GM12865 (cell line): ENCODE measurements at regions not wholly inside any gene's neighbourhood (a gene's known extent, or its start where the extent isn't known, plus 50 kb on each side); places are given as distances from the start of the nearest gene placed in this dataset.

ENCODE experiments used
- DNase-seq: peaks from one replicate; pipeline ENCODE4 v3.0.0; 2010; ENCODE audit warnings: low read depth
- H3K4me3 ChIP-seq: 2 replicates; pipeline ENCODE4 v1.5.1; 2011; ENCODE audit warnings: mild to moderate bottlenecking, low read depth, low read length, control low read depth
- CTCF ChIP-seq: IDR thresholded peaks from 2 replicates; pipeline ENCODE4 v1.5.1; 2011; ENCODE audit warnings: low read length, control low read depth, low read depth, inconsistent platforms; ENCODE audit not compliant: insufficient read depth; ENCODE audit errors: missing control alignments

GRCh38 chr15:67981848-67982247 lies 72.3 kb upstream of the PIAS1 start:
- DNase-seq: no peak
- no peak for TF ChIP-seq CTCF
- H3K4me3 ChIP-seq: no peak overlapping the region

GRCh38 chr15:67991706-67992105 lies 62.4 kb upstream of the PIAS1 start:
- no peak overlapping the region for H3K4me3 ChIP-seq
- DNase-seq: no peak
- TF ChIP-seq CTCF: no peak

- no peak overlapping the region for H3K4me3 ChIP-seq
- TF ChIP-seq CTCF: no peak
- DNase-seq: no peak
Observed at GRCh38 chr15:67992411-67992810, 61.7 kb upstream of the PIAS1 start.

GRCh38 chr15:67992834-67993233 lies 61.3 kb upstream of the PIAS1 start:
- no peak for TF ChIP-seq CTCF
- DNase-seq: no peak
- H3K4me3 ChIP-seq: no peak overlapping the region

GRCh38 chr15:67997996-67998395 lies 56.1 kb upstream of the PIAS1 start:
- no peak overlapping the region for H3K4me3 ChIP-seq
- no peak for TF ChIP-seq CTCF
- no peak for DNase-seq

GRCh38 chr15:67998599-67999133 lies 55.4 kb upstream of the PIAS1 start:
- no peak for TF ChIP-seq CTCF
- DNase-seq: no peak
- no peak overlapping the region for H3K4me3 ChIP-seq

GRCh38 chr15:67999320-68000100 lies 54.6 kb upstream of the PIAS1 start:
- no peak for TF ChIP-seq CTCF
- H3K4me3 ChIP-seq: no peak overlapping the region
- no peak for DNase-seq
